ENCODE measurements at regions not wholly inside any gene's neighbourhood (a gene's known extent, or its start where the extent isn't known, plus 50 kb on each side); places are given as distances from the start of the nearest gene placed in this dataset.

- no peak for DNase-seq
These were observed 380.6 kb upstream of the DCN start for GRCh38 chr12:91563011-91563765.

DNA sequence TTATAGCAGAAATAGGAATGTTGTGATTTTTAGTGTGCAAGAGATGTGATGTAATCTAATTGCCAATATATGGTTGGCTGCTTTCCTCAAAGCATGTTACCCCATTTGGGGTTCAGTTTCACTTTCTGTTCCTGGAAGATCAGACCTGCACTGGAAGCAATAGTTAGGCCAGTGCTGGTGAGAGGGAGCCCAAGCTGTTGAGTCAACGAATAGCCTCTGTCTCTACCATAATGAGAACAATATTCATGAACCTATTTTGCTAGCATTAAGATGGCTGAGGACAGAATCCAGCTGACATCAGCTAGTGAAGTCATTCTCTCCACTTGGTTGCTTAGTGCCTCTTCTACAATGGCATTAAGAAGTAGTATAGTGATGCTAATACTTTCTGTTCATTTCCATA is 379.9 kb upstream of the DCN start:
- DNase-seq = no peak

DNA sequence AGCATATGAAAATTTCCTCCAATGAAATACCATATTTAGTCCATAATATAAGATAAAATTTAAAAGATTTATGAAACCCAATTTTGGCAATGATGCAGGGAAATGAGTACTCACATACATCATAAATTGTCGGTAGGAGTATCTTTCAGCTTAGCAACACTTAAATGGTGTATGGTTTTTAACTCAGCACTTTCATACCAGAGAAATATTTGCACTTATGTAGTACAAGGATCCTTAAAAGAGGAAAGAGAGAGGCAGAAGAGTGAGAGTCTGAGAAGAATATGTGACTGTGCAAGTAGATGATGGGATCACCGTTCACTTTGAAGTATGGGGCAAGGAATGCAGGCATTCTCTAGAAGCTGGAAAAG is 379.3 kb upstream of the DCN start:
- DNase-seq = no peak

DNA sequence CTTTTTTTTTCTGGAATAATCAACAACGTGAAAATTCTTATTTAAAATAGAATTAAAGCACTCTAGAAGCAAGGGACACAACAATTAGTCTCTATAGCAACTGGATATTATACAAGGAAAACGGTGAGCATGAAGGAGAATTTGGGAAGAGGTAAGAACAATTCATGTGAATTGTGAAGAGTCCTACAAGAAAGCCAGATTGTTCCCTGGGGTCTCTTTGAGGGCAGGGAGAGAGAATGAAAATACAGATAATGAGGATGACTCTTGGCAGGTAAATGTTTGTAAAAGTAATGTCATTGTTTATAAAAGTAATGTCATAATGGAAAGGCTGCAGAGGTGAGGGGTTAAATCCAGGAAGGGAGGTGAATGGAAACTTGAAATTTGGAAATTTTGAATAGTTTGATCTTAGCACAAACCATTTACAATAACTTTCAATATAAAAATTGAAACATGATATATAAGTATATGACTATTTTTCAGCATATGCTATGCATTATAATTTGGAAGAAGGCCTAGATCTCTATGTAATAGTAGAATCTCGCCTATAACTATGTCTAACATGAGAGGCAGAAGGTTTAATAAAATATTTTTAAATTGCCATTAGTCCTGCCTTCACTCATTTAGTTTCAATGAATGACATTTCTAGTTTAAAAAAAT is 378.8 kb upstream of the DCN start:
- DNase-seq = no peak

DNA sequence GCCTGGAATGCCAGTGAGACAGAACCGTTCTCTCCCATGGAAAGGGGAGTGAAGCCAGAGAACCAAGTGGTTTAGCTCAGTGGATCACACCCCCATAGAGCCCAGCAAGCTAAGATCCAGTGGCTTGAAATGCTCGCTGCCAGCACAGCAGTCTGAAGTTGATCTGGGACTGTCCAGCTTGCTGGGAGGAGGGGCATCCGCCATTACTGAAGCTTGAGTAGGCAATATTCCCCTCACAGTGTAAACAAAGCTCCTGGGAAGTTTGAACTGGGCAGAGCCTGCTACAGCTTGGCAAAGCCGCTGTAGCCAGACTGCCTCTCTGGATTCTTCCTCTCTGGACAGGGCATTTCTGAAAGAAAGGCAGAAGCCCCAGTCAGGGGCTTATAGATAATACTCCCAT is 374.3 kb upstream of the DCN start:
- DNase-seq = no peak

- DNase-seq = no peak
These were observed 373.1 kb upstream of the DCN start for GRCh38 chr12:91555436-91556415.

- no peak for DNase-seq
These were observed 369.3 kb upstream of the DCN start for GRCh38 chr12:91551927-91552326.

DNA sequence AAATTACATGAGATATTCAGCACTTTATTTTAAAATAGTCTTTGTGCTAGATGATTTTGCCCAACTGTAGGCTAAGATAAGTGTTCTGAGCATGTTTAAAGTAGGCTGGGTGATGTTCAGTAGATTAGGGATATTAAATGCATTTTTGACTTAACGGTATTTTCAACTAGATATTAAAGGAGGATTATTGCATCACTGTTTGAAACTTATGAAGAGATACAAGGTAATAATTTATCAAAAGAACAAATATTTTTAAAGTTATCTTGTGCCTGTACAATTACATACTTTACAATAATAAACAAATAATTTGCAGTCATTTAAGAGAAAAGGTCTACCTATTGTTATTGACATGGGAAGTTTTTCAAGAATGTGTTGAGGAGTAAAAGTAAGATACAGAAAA is 368.6 kb upstream of the DCN start:
- DNase-seq = no peak

DNA sequence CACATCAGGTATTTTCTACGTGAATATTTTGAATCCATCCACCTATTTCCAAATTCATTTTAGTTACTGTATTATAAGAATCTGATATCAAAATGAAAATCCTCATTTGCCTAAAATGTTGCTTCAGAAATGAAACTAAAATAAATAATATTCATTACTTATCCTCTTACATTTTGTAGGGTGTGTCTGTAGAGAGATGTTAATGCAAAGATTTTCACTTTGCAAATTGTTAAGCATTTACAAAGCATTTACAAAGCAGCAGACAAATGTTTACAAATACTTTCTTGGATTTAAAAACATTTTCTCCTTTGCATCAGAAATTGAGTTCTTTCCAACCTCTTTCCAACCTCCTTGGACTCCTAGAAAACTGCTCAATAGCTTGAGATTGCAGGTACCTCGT is 360.0 kb upstream of the DCN start:
- DNase-seq = no peak

DNA sequence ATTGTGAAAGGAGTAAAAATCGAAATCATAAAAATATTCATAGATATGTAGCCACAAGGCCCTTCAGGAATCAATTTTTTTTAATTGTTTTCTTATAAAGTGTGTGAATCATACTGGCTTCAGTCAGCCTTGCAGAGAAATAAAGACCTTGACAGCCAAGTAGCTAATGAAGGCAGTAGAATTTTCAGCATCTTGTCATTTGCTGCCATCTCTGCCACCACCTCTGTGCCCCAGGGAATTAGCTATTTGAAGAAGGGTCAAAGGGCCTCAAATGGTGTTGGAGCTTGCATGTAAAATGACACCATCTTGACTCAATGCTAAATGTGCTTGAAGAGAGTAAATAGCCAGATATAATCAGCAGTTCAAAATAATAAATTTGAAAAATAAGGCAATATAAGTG is 359.4 kb upstream of the DCN start:
- no peak for DNase-seq

- DNase-seq = no peak
These were observed 355.8 kb upstream of the DCN start for GRCh38 chr12:91538418-91538817.

GRCh38 chr12:91533366-91533765 is 350.7 kb upstream of the DCN start:
- no peak for DNase-seq

GRCh38 chr12:91529829-91530228 is 347.2 kb upstream of the DCN start:
- no peak for DNase-seq

GRCh38 chr12:91523831-91524230 is 341.2 kb upstream of the DCN start:
- no peak for DNase-seq

DNA sequence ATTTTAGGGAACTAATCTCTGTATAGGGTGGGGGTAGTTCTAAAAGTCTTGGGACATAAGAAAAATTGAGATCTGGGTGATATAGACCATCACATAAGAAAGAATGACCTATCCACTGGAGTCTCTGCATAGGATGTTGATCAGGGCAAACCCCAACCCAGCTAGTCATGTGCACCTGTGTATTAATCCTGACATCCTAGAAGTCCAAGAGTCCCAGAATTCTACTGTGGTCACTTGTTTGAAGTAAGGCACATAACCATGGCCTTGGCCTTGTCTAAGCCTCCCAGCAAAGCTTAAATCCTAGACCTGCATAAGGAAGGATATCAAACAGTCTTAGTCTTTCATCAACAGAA is 334.1 kb upstream of the DCN start:
- DNase-seq = no peak

DNA sequence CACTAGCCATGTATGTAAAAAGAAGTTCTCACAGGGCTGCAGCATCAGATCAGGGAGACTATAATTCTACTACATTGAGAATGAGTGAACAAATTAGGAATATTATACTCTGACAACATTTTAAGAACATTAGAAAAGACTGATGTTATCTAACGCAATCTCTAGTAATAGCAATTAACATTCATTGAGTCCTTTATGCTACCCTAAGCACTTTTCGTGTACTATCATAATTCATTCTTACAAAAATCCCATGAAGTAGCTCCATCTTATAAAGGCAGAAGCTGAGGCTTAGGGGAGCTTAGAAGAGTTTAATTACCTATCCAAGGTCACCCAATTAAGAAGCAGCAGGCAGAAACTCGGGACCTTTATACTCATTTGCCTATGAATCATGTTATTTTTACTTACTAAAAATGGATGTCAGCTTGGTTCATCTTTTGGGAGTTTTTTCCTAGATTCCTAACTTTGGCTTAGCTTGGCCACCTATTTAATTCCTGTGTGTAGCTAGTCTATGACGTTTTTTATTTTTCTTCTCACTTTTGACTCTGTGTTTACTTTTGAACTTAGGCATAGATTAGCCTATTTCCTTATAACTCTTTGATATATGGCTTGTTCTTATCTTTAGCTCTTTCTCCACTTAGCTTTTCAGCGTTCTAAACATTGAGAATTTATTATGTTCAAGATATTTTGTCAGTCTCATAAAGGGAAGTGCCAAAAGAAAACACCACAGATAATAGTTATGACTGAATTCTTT is 333.5 kb upstream of the DCN start:
- DNase-seq = no peak

DNA sequence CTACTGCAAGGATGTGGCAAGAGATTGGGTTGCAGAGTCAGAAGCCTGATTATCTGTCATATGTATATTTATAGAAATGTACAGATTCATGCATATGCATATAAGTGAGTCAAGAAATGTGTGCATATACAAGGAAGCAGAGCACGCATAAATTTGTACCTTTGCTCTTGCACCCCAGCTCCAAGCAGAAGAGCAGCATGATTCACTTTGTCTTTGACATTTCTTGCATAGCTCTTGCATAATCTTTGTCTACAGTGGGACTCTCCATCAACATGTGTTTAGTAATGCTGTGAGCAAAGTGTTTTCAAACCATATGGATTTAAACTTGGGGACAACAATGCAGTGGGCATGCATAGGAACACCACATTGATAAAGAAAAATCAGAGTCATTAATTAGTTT is 330.7 kb upstream of the DCN start:
- no peak for DNase-seq

GRCh38 chr12:91511795-91512420 is 329.3 kb upstream of the DCN start:
- no peak for DNase-seq

- no peak for DNase-seq
These were observed 325.1 kb upstream of the DCN start for GRCh38 chr12:91507754-91508153.

DNA sequence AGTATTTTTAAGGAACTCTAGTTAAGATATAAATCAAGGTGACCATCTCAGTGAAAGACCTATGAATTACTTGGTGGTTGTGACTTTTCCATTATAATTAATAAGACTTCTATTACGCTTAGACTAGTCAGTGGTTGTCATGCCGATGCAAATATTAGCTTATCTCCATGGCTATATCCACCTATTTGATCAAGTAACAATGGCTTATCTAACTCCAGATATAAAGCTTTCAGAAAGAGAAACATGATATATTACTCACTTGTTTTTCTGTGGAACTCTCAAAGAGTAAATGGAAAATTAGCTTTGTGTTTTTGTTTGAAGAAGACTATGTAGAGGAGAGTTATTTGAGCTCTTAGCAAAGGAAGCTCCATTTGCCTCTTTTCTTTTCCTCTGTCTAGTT is 323.8 kb upstream of the DCN start:
- no peak for DNase-seq

- no peak for DNase-seq
These were observed 322.4 kb upstream of the DCN start for GRCh38 chr12:91505006-91505405.

DNA sequence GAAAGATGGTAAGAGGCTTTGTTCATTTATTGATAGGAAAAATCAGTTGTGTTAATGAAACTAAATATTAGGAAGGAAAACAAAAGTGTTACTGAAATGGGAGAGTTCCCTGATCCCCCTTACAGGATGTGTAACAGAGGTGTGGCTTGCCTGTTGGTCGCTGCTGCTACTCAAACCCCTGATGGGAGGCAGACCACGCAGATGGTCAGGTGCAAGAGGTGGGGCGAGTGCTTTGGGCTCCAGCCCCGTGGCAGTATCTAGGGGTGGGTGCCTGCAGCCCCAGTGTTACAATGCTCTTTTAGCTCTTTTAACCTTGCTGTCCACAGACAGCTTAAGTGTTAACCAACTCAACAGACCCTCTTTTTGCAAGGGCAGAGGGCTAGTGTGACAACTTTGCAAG is 319.6 kb upstream of the DCN start:
- no peak for DNase-seq

DNA sequence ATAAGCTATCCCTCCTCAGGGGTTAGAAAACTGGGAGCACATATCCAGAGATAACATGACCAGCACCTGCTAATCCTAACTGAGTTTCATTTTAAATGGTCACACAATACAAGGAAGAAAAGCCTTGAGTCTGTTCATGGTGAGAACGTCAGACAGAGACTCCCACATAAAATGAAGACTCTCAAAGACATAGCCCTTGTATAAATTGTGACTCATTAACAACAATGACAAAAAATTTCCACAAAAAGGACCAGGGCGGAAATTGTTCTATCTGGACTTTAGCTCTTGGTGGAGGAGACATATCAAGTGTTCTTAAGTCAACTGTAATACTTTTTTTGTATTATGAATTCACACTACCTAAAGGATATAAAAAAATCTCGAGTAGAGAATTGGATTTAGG is 313.7 kb upstream of the DCN start:
- no peak for DNase-seq

Data from fibroblast of skin of right biceps (primary cell).